Fibroblast of villous mesenchyme (primary cell): ENCODE measurements at regions not wholly inside any gene's neighbourhood (a gene's known extent, or its start where the extent isn't known, plus 50 kb on each side); places are given as distances from the start of the nearest gene placed in this dataset.

Experiments
- DNase-seq: peaks from one replicate; pipeline ENCODE4 v3.0.0-alpha.2; 2010; ENCODE audit warnings: low read depth
- H3K4me3 ChIP-seq: 2 replicates; pipeline ENCODE4 v1.5.1; 2011; ENCODE audit warnings: low read depth, mild to moderate bottlenecking, low read length
- CTCF ChIP-seq: IDR thresholded peaks from 2 replicates; pipeline ENCODE4 v1.5.1; 2012; ENCODE audit warnings: low read depth, mild to moderate bottlenecking, low read length; ENCODE audit not compliant: insufficient read depth

GRCh38 chr6:92623431-92623830 lies 795.9 kb downstream of the EPHA7 start:
- TF ChIP-seq CTCF, result no peak
- DNase-seq, result no peak
- H3K4me3 ChIP-seq, result no peak overlapping the region

- TF ChIP-seq CTCF, result no peak
- no peak for DNase-seq
These were observed 801.6 kb downstream of the EPHA7 start for GRCh38 chr6:92617721-92618120.

GRCh38 chr6:92608751-92609150 lies 810.6 kb downstream of the EPHA7 start:
- DNase-seq, result no peak
- no peak for TF ChIP-seq CTCF

More at GRCh38 chr6:92617721-92618120, 801.6 kb downstream of the EPHA7 start:
- no peak overlapping the region for H3K4me3 ChIP-seq

GRCh38 chr6:92593201-92593600 lies 826.2 kb downstream of the EPHA7 start:
- no peak for TF ChIP-seq CTCF
- DNase-seq, result no peak
- no peak overlapping the region for H3K4me3 ChIP-seq

More at GRCh38 chr6:92608751-92609150, 810.6 kb downstream of the EPHA7 start:
- no peak overlapping the region for H3K4me3 ChIP-seq

- DNase-seq, result peak; percentile 40
- H3K4me3 ChIP-seq, result no peak overlapping the region
- no peak for TF ChIP-seq CTCF
These were observed 829.4 kb downstream of the EPHA7 start for GRCh38 chr6:92589996-92590395.

GRCh38 chr6:92588148-92588547 lies 831.2 kb downstream of the EPHA7 start:
- no peak for TF ChIP-seq CTCF
- H3K4me3 ChIP-seq, result no peak overlapping the region
- no peak for DNase-seq

- no peak for TF ChIP-seq CTCF
- no peak overlapping the region for H3K4me3 ChIP-seq
- DNase-seq, result no peak
These were observed 831.8 kb downstream of the EPHA7 start for GRCh38 chr6:92587525-92587924.
